ENCODE measurements at regions not wholly inside any gene's neighbourhood (a gene's known extent, or its start where the extent isn't known, plus 50 kb on each side); places are given as distances from the start of the nearest gene placed in this dataset.

- no peak overlapping the region for H3K4me3 ChIP-seq
- H3K36me3 ChIP-seq, result no peaks in the 10 kb centered on the region
- TF ChIP-seq POLR2A (IDR thresholded peaks at IDR 0.05), result no peak
- no peak for TF ChIP-seq CTCF (IDR thresholded peaks at IDR 0.05)
- H3K27me3 ChIP-seq, result no peaks in the 10 kb centered on the region
- H3K4me1 ChIP-seq, result no peaks in the 10 kb centered on the region
- no peaks in the 10 kb centered on the region for H3K9me3 ChIP-seq
- no peak for DNase-seq
- H3K27ac ChIP-seq, result no peak overlapping the region
Observed at GRCh38 chr21:28228636-28228995, 764.1 kb downstream of the LTN1 start.

GRCh38 chr21:28227881-28228635, 764.6 kb downstream of the LTN1 start:
- no peak overlapping the region for H3K27ac ChIP-seq
- H3K9me3 ChIP-seq, result no peaks in the 10 kb centered on the region
- no peaks in the 10 kb centered on the region for H3K4me1 ChIP-seq
- TF ChIP-seq POLR2A (IDR thresholded peaks at IDR 0.05), result no peak
- no peak for TF ChIP-seq CTCF (IDR thresholded peaks at IDR 0.05)
- H3K27me3 ChIP-seq, result no peaks in the 10 kb centered on the region
- H3K4me3 ChIP-seq, result no peak overlapping the region
- H3K36me3 ChIP-seq, result no peaks in the 10 kb centered on the region
- DNase-seq, result no peak

GRCh38 chr21:28226563-28226962, 766.1 kb downstream of the LTN1 start:
- Histone ChIP-seq H3K4me1 (no peaks in the 10 kb centered on the region), H3K27me3 (no peaks in the 10 kb centered on the region), H3K36me3 (no peaks in the 10 kb centered on the region), H3K27ac (no peak overlapping the region), H3K9me3 (no peaks in the 10 kb centered on the region), H3K4me3 (no peak overlapping the region)
- no peak for TF ChIP-seq POLR2A (IDR thresholded peaks at IDR 0.05)
- TF ChIP-seq CTCF (IDR thresholded peaks at IDR 0.05), result no peak
- DNase-seq, result no peak

- DNase-seq, result no peak
- H3K36me3 ChIP-seq, result no peaks in the 10 kb centered on the region
- H3K4me3 ChIP-seq, result no peak overlapping the region
- H3K4me1 ChIP-seq, result no peaks in the 10 kb centered on the region
- no peaks in the 10 kb centered on the region for H3K9me3 ChIP-seq
- H3K27ac ChIP-seq, result no peak overlapping the region
- TF ChIP-seq CTCF (IDR thresholded peaks at IDR 0.05) (no peak), POLR2A (IDR thresholded peaks at IDR 0.05) (no peak)
- H3K27me3 ChIP-seq, result no peaks in the 10 kb centered on the region
Observed at GRCh38 chr21:28224191-28224726, 768.4 kb downstream of the LTN1 start.

- Histone ChIP-seq H3K4me1 (no peaks in the 10 kb centered on the region), H3K27ac (no peak overlapping the region), H3K27me3 (no peaks in the 10 kb centered on the region), H3K9me3 (no peaks in the 10 kb centered on the region), H3K36me3 (no peaks in the 10 kb centered on the region), H3K4me3 (no peak overlapping the region)
- no peak for DNase-seq
- no peak for TF ChIP-seq CTCF (IDR thresholded peaks at IDR 0.05)
- TF ChIP-seq POLR2A (IDR thresholded peaks at IDR 0.05), result no peak
Observed at GRCh38 chr21:28221984-28222383, 770.7 kb downstream of the LTN1 start.
